Neural progenitor cell (in vitro differentiated cells): ENCODE measurements at regions not wholly inside any gene's neighbourhood (a gene's known extent, or its start where the extent isn't known, plus 50 kb on each side); places are given as distances from the start of the nearest gene placed in this dataset.

Source experiments
- EZH2 ChIP-seq: fragments of 200-600 bp; sonication (generic); IDR thresholded peaks from 2 replicates; pipeline ENCODE4 v1.6.1; 2017; ENCODE audit warnings: antibody characterized with exemption, mild to moderate bottlenecking, moderate library complexity
- TF ChIP-seq, protein P1 (sequence below): fragments of 200-600 bp; sonication (generic); IDR thresholded peaks from 2 replicates; pipeline ENCODE4 v1.5.1; 2017; ENCODE audit warnings: antibody characterized with exemption, mild to moderate bottlenecking

DNA sequence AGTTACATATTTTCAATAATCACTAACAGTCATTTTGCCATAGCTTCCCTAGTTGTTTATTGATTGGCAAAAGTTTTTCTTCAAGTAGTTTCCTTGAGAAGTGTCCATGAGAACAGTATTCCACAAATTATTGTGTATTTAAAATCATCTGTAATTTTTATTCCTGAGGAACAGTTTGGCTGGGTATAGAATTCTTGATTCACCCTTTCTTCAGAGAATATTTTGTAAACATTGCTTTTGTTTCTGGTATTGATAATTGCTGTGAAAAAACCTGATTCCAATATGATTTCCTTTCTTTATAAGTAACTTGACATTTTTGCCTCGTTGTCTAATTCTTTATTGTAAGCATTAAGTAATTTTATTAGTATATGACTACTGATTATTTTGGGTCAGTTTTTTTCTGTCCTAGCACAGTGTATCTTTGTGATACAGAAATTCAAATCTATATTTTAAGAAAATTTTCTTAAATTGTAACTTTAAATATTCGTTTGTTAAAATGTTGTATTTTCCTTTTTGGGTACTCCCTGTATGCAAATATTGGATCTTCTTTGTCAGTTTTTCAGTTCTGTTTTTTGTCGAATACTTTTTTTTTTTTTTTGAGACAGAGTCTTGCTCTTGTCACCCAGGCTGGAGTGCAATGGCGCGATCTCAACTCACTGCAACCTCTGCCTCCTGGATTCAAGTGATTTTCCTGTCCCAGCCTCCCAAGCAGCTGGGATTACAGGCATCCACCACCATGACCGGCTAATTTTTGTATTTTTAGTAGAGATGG lies 162.0 kb upstream of the ATP2B1 start:
- TF ChIP-seq, protein P1, sequence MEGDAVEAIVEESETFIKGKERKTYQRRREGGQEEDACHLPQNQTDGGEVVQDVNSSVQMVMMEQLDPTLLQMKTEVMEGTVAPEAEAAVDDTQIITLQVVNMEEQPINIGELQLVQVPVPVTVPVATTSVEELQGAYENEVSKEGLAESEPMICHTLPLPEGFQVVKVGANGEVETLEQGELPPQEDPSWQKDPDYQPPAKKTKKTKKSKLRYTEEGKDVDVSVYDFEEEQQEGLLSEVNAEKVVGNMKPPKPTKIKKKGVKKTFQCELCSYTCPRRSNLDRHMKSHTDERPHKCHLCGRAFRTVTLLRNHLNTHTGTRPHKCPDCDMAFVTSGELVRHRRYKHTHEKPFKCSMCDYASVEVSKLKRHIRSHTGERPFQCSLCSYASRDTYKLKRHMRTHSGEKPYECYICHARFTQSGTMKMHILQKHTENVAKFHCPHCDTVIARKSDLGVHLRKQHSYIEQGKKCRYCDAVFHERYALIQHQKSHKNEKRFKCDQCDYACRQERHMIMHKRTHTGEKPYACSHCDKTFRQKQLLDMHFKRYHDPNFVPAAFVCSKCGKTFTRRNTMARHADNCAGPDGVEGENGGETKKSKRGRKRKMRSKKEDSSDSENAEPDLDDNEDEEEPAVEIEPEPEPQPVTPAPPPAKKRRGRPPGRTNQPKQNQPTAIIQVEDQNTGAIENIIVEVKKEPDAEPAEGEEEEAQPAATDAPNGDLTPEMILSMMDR: no peak
- no peak for TF ChIP-seq EZH2
